ENCODE measurements at regions not wholly inside any gene's neighbourhood (a gene's known extent, or its start where the extent isn't known, plus 50 kb on each side); places are given as distances from the start of the nearest gene placed in this dataset.

- Histone ChIP-seq H3K9me3 (ENCODE audit: low read length) (no peaks in the 10 kb centered on the region), H3K36me3 (ENCODE audit: insufficient read depth, low read length) (no peaks in the 10 kb centered on the region), H3K9ac (ENCODE audit: low read length) (no peak overlapping the region), H3K4me1 (ENCODE audit: insufficient read depth, low read length) (no peaks in the 10 kb centered on the region), H3K27me3 (ENCODE audit: control insufficient read depth in 1 of 2, insufficient read depth in 2 of 2, low read length in 2 of 2) (no peaks in the 10 kb centered on the region), H3K27ac (ENCODE audit: low read depth, low read length) (no peak overlapping the region), H3K4me3 (ENCODE audit: low read depth in 1 of 2, low read length in 2 of 2) (no peak overlapping the region)
Observed at GRCh38 chr20:11108102-11108810, 434.5 kb upstream of the JAG1 start.

GRCh38 chr20:11110535-11110934 is 436.7 kb upstream of the JAG1 start:
- Histone ChIP-seq H3K27ac (ENCODE audit: low read depth, low read length) (no peak overlapping the region), H3K4me1 (ENCODE audit: insufficient read depth, low read length) (no peaks in the 10 kb centered on the region), H3K9me3 (ENCODE audit: low read length) (no peaks in the 10 kb centered on the region), H3K4me3 (ENCODE audit: low read depth in 1 of 2, low read length in 2 of 2) (no peak overlapping the region), H3K9ac (ENCODE audit: low read length) (no peak overlapping the region), H3K27me3 (ENCODE audit: control insufficient read depth in 1 of 2, insufficient read depth in 2 of 2, low read length in 2 of 2) (no peaks in the 10 kb centered on the region), H3K36me3 (ENCODE audit: insufficient read depth, low read length) (no peaks in the 10 kb centered on the region)

- H3K27me3 ChIP-seq (ENCODE audit: control insufficient read depth in 1 of 2, insufficient read depth in 2 of 2, low read length in 2 of 2), result no peaks in the 10 kb centered on the region
- H3K4me3 ChIP-seq (ENCODE audit: low read depth in 1 of 2, low read length in 2 of 2), result no peak overlapping the region
- H3K4me1 ChIP-seq (ENCODE audit: insufficient read depth, low read length), result no peaks in the 10 kb centered on the region
- H3K27ac ChIP-seq (ENCODE audit: low read depth, low read length), result no peak overlapping the region
- no peaks in the 10 kb centered on the region for H3K36me3 ChIP-seq (ENCODE audit: insufficient read depth, low read length)
- H3K9ac ChIP-seq (ENCODE audit: low read length), result no peak overlapping the region
- no peaks in the 10 kb centered on the region for H3K9me3 ChIP-seq (ENCODE audit: low read length)
Observed at GRCh38 chr20:11111191-11111590, 437.4 kb upstream of the JAG1 start.

- no peak overlapping the region for H3K27ac ChIP-seq (ENCODE audit: low read depth, low read length)
- H3K27me3 ChIP-seq (ENCODE audit: control insufficient read depth in 1 of 2, insufficient read depth in 2 of 2, low read length in 2 of 2), result no peaks in the 10 kb centered on the region
- no peaks in the 10 kb centered on the region for H3K9me3 ChIP-seq (ENCODE audit: low read length)
- no peaks in the 10 kb centered on the region for H3K4me1 ChIP-seq (ENCODE audit: insufficient read depth, low read length)
- H3K36me3 ChIP-seq (ENCODE audit: insufficient read depth, low read length), result no peaks in the 10 kb centered on the region
- H3K9ac ChIP-seq (ENCODE audit: low read length), result no peak overlapping the region
- H3K4me3 ChIP-seq (ENCODE audit: low read depth in 1 of 2, low read length in 2 of 2), result no peak overlapping the region
Observed at GRCh38 chr20:11112832-11113231, 439.0 kb upstream of the JAG1 start.

- H3K9me3 ChIP-seq (ENCODE audit: low read length), result no peaks in the 10 kb centered on the region
- H3K27ac ChIP-seq (ENCODE audit: low read depth, low read length), result no peak overlapping the region
- no peak overlapping the region for H3K9ac ChIP-seq (ENCODE audit: low read length)
- no peaks in the 10 kb centered on the region for H3K4me1 ChIP-seq (ENCODE audit: insufficient read depth, low read length)
- no peak overlapping the region for H3K4me3 ChIP-seq (ENCODE audit: low read depth in 1 of 2, low read length in 2 of 2)
- no peaks in the 10 kb centered on the region for H3K27me3 ChIP-seq (ENCODE audit: control insufficient read depth in 1 of 2, insufficient read depth in 2 of 2, low read length in 2 of 2)
- H3K36me3 ChIP-seq (ENCODE audit: insufficient read depth, low read length), result no peaks in the 10 kb centered on the region
Observed at GRCh38 chr20:11114382-11114781, 440.6 kb upstream of the JAG1 start.

- Histone ChIP-seq H3K27me3 (ENCODE audit: control insufficient read depth in 1 of 2, insufficient read depth in 2 of 2, low read length in 2 of 2) (no peaks in the 10 kb centered on the region), H3K9ac (ENCODE audit: low read length) (no peak overlapping the region), H3K9me3 (ENCODE audit: low read length) (no peaks in the 10 kb centered on the region), H3K27ac (ENCODE audit: low read depth, low read length) (no peak overlapping the region), H3K4me3 (ENCODE audit: low read depth in 1 of 2, low read length in 2 of 2) (no peak overlapping the region), H3K4me1 (ENCODE audit: insufficient read depth, low read length) (no peaks in the 10 kb centered on the region), H3K36me3 (ENCODE audit: insufficient read depth, low read length) (no peaks in the 10 kb centered on the region)
Observed at GRCh38 chr20:11117808-11118528, 444.2 kb upstream of the JAG1 start.

- Histone ChIP-seq H3K4me1 (ENCODE audit: insufficient read depth, low read length) (no peaks in the 10 kb centered on the region), H3K4me3 (ENCODE audit: low read depth in 1 of 2, low read length in 2 of 2) (no peak overlapping the region), H3K27ac (ENCODE audit: low read depth, low read length) (no peak overlapping the region), H3K27me3 (ENCODE audit: control insufficient read depth in 1 of 2, insufficient read depth in 2 of 2, low read length in 2 of 2) (no peaks in the 10 kb centered on the region), H3K36me3 (ENCODE audit: insufficient read depth, low read length) (no peaks in the 10 kb centered on the region), H3K9ac (ENCODE audit: low read length) (no peak overlapping the region), H3K9me3 (ENCODE audit: low read length) (no peaks in the 10 kb centered on the region)
Observed at GRCh38 chr20:11118802-11119380, 445.1 kb upstream of the JAG1 start.

- Histone ChIP-seq H3K27ac (ENCODE audit: low read depth, low read length) (no peak overlapping the region), H3K4me1 (ENCODE audit: insufficient read depth, low read length) (no peaks in the 10 kb centered on the region), H3K9ac (ENCODE audit: low read length) (no peak overlapping the region), H3K9me3 (ENCODE audit: low read length) (no peaks in the 10 kb centered on the region), H3K4me3 (ENCODE audit: low read depth in 1 of 2, low read length in 2 of 2) (no peak overlapping the region), H3K36me3 (ENCODE audit: insufficient read depth, low read length) (no peaks in the 10 kb centered on the region), H3K27me3 (ENCODE audit: control insufficient read depth in 1 of 2, insufficient read depth in 2 of 2, low read length in 2 of 2) (no peaks in the 10 kb centered on the region)
Observed at GRCh38 chr20:11119573-11119972, 445.8 kb upstream of the JAG1 start.

GRCh38 chr20:11120431-11120830 is 446.6 kb upstream of the JAG1 start:
- no peak overlapping the region for H3K9ac ChIP-seq (ENCODE audit: low read length)
- no peaks in the 10 kb centered on the region for H3K27me3 ChIP-seq (ENCODE audit: control insufficient read depth in 1 of 2, insufficient read depth in 2 of 2, low read length in 2 of 2)
- no peaks in the 10 kb centered on the region for H3K4me1 ChIP-seq (ENCODE audit: insufficient read depth, low read length)
- no peak overlapping the region for H3K4me3 ChIP-seq (ENCODE audit: low read depth in 1 of 2, low read length in 2 of 2)
- no peak overlapping the region for H3K27ac ChIP-seq (ENCODE audit: low read depth, low read length)
- no peaks in the 10 kb centered on the region for H3K36me3 ChIP-seq (ENCODE audit: insufficient read depth, low read length)
- H3K9me3 ChIP-seq (ENCODE audit: low read length), result no peaks in the 10 kb centered on the region

GRCh38 chr20:11124849-11125505 is 451.2 kb upstream of the JAG1 start:
- no peaks in the 10 kb centered on the region for H3K36me3 ChIP-seq (ENCODE audit: insufficient read depth, low read length)
- H3K27me3 ChIP-seq (ENCODE audit: control insufficient read depth in 1 of 2, insufficient read depth in 2 of 2, low read length in 2 of 2), result no peaks in the 10 kb centered on the region
- H3K27ac ChIP-seq (ENCODE audit: low read depth, low read length), result no peak overlapping the region
- no peak overlapping the region for H3K9ac ChIP-seq (ENCODE audit: low read length)
- no peaks in the 10 kb centered on the region for H3K4me1 ChIP-seq (ENCODE audit: insufficient read depth, low read length)
- H3K4me3 ChIP-seq (ENCODE audit: low read depth in 1 of 2, low read length in 2 of 2), result no peak overlapping the region
- no peaks in the 10 kb centered on the region for H3K9me3 ChIP-seq (ENCODE audit: low read length)

- Histone ChIP-seq H3K4me1 (ENCODE audit: insufficient read depth, low read length) (no peaks in the 10 kb centered on the region), H3K27me3 (ENCODE audit: control insufficient read depth in 1 of 2, insufficient read depth in 2 of 2, low read length in 2 of 2) (no peaks in the 10 kb centered on the region), H3K27ac (ENCODE audit: low read depth, low read length) (no peak overlapping the region), H3K4me3 (ENCODE audit: low read depth in 1 of 2, low read length in 2 of 2) (no peak overlapping the region), H3K9me3 (ENCODE audit: low read length) (no peaks in the 10 kb centered on the region), H3K9ac (ENCODE audit: low read length) (no peak overlapping the region), H3K36me3 (ENCODE audit: insufficient read depth, low read length) (no peaks in the 10 kb centered on the region)
Observed at GRCh38 chr20:11128220-11128718, 454.5 kb upstream of the JAG1 start.
